ENCODE measurements at regions not wholly inside any gene's neighbourhood (a gene's known extent, or its start where the extent isn't known, plus 50 kb on each side); places are given as distances from the start of the nearest gene placed in this dataset.

GRCh38 chr6:144599615-144600014 lies 314.5 kb downstream of the UTRN start:
- H3K4me1 Mint-ChIP-seq, result peaks cover 4% of the 10 kb centered on the region; the same call in 1 of the 3 replicates
- Histone ChIP-seq H2AFZ (no peak overlapping the region), H3K27ac (ENCODE audit: low read depth) (no peak overlapping the region), H3K4me3 (no peak overlapping the region), H4K20me1 (replicated peaks; ENCODE audit: insufficient read depth) (no peaks in the 10 kb centered on the region), H3K9me2 (ENCODE audit: insufficient read depth) (no peaks in the 10 kb centered on the region), H3F3A (replicated peaks; ENCODE audit: low read depth) (no peaks in the 10 kb centered on the region), H3K36me3 (ENCODE audit: insufficient read depth) (peaks cover 10% of the 10 kb centered on the region; the same call in 1 of the 2 replicates), H3K27me3 (ENCODE audit: insufficient read depth) (no peaks in the 10 kb centered on the region), H3K79me2 (replicated peaks; ENCODE audit: insufficient read depth) (peaks cover 58% of the 10 kb centered on the region), H3K4me2 (no peak overlapping the region), H3K4me1 (ENCODE audit: insufficient read depth) (peaks cover 33% of the 10 kb centered on the region)
- no peak overlapping the region for H3K27ac Mint-ChIP-seq
- H3K27me3 Mint-ChIP-seq (ENCODE audit: insufficient read depth, low read depth, poor library complexity), result peaks cover 2% of the 10 kb centered on the region
- H3K36me3 Mint-ChIP-seq (ENCODE audit: low read depth), result peaks cover 29% of the 10 kb centered on the region; the same call in 2 of the 3 replicates
- DNase-seq (ENCODE audit: low spot score) (no peak), ATAC-seq (no peak)
- TF ChIP-seq ZNF331 (CRISPR knock-in tag; IDR thresholded peaks at IDR 0.05; ENCODE audit: low read depth) (no peak), EZH2phosphoT487 (IDR thresholded peaks at IDR 0.05; ENCODE audit: unreplicated experiment) (no peak), EZH2 (IDR thresholded peaks at IDR 0.05; ENCODE audit: low read depth, unreplicated experiment) (no peak), STAT1 (IDR thresholded peaks at IDR 0.05; ENCODE audit: unreplicated experiment) (no peak), POLR2AphosphoS5 (IDR thresholded peaks at IDR 0.05; ENCODE audit: low read depth) (no peak), CREB1 (CRISPR knock-in tag; IDR thresholded peaks at IDR 0.05; ENCODE audit: low read depth) (no peak), NANOG (IDR thresholded peaks at IDR 0.05; ENCODE audit: borderline replicate concordance) (no peak), JUNB (IDR thresholded peaks at IDR 0.05; ENCODE audit: unreplicated experiment) (no peak)
- TF ChIP-seq, protein P1, sequence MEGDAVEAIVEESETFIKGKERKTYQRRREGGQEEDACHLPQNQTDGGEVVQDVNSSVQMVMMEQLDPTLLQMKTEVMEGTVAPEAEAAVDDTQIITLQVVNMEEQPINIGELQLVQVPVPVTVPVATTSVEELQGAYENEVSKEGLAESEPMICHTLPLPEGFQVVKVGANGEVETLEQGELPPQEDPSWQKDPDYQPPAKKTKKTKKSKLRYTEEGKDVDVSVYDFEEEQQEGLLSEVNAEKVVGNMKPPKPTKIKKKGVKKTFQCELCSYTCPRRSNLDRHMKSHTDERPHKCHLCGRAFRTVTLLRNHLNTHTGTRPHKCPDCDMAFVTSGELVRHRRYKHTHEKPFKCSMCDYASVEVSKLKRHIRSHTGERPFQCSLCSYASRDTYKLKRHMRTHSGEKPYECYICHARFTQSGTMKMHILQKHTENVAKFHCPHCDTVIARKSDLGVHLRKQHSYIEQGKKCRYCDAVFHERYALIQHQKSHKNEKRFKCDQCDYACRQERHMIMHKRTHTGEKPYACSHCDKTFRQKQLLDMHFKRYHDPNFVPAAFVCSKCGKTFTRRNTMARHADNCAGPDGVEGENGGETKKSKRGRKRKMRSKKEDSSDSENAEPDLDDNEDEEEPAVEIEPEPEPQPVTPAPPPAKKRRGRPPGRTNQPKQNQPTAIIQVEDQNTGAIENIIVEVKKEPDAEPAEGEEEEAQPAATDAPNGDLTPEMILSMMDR (conservative IDR thresholded peaks at IDR 0.05; ENCODE audit: low read depth in 2 of 2), result no peak
- TF ChIP-seq, protein P2, sequence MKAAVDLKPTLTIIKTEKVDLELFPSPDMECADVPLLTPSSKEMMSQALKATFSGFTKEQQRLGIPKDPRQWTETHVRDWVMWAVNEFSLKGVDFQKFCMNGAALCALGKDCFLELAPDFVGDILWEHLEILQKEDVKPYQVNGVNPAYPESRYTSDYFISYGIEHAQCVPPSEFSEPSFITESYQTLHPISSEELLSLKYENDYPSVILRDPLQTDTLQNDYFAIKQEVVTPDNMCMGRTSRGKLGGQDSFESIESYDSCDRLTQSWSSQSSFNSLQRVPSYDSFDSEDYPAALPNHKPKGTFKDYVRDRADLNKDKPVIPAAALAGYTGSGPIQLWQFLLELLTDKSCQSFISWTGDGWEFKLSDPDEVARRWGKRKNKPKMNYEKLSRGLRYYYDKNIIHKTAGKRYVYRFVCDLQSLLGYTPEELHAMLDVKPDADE (IDR thresholded peaks at IDR 0.05), result no peak
- H3K4me3 Mint-ChIP-seq, result no peak overlapping the region
- peaks cover 14% of the 10 kb centered on the region; the same call in 2 of the 3 replicates for H3K9me3 Mint-ChIP-seq

- H3K36me3 ChIP-seq (ENCODE audit: insufficient read depth), result peaks cover 10% of the 10 kb centered on the region; the same call in 1 of the 2 replicates
- Mint-ChIP-seq H3K9me3 (peaks cover 14% of the 10 kb centered on the region; the same call in 2 of the 3 replicates), H3K36me3 (ENCODE audit: low read depth) (peaks cover 29% of the 10 kb centered on the region; the same call in 2 of the 3 replicates), H3K27ac (no peak overlapping the region), H3K27me3 (ENCODE audit: insufficient read depth, low read depth, poor library complexity) (peaks cover 2% of the 10 kb centered on the region), H3K4me3 (no peak overlapping the region), H3K4me1 (peaks cover 15% of the 10 kb centered on the region)
- no peak overlapping the region for H3K4me3 ChIP-seq
- no peak overlapping the region for H2AFZ ChIP-seq
- H3K4me1 ChIP-seq (ENCODE audit: insufficient read depth), result peaks cover 39% of the 10 kb centered on the region
- H3K9me2 ChIP-seq (ENCODE audit: insufficient read depth), result no peaks in the 10 kb centered on the region
- no peaks in the 10 kb centered on the region for H3K27me3 ChIP-seq (ENCODE audit: insufficient read depth)
- no peak for ATAC-seq
- H3K4me2 ChIP-seq, result no peak overlapping the region
- no peaks in the 10 kb centered on the region for H3F3A ChIP-seq (replicated peaks; ENCODE audit: low read depth)
- no peak overlapping the region for H3K27ac ChIP-seq (ENCODE audit: low read depth)
- peaks cover 63% of the 10 kb centered on the region for H3K79me2 ChIP-seq (replicated peaks; ENCODE audit: insufficient read depth)
- no peak for DNase-seq (ENCODE audit: low spot score)
- no peaks in the 10 kb centered on the region for H4K20me1 ChIP-seq (replicated peaks; ENCODE audit: insufficient read depth)
- TF ChIP-seq ZNF114 (CRISPR knock-in tag; IDR thresholded peaks at IDR 0.05), result no peak
- no peak for TF ChIP-seq EZH2 (IDR thresholded peaks at IDR 0.05; ENCODE audit: low read depth, unreplicated experiment)
- no peak for TF ChIP-seq STAT1 (IDR thresholded peaks at IDR 0.05; ENCODE audit: unreplicated experiment)
- TF ChIP-seq REST (IDR thresholded peaks at IDR 0.05; ENCODE audit: unreplicated experiment), result no peak
- no peak for TF ChIP-seq CREB1 (CRISPR knock-in tag; IDR thresholded peaks at IDR 0.05; ENCODE audit: low read depth)
- no peak for TF ChIP-seq ZNF331 (CRISPR knock-in tag; IDR thresholded peaks at IDR 0.05; ENCODE audit: low read depth)
- no peak for TF ChIP-seq EZH2phosphoT487 (IDR thresholded peaks at IDR 0.05; ENCODE audit: unreplicated experiment)
- TF ChIP-seq, protein P1 (conservative IDR thresholded peaks at IDR 0.05; ENCODE audit: low read depth in 2 of 2), result no peak
Observed at GRCh38 chr6:144601221-144601620, 316.1 kb downstream of the UTRN start.

Data from GM23338 (cell line).